Embryonic facial prominence (tissue), 1 donor: ENCODE measurements at regions not wholly inside any gene's neighbourhood (a gene's known extent, or its start where the extent isn't known, plus 50 kb on each side); places are given as distances from the start of the nearest gene placed in this dataset.

Experiments
- DNase-seq: peaks from one replicate; pipeline ENCODE4 v3.0.0-alpha.2; 2016; ENCODE audit errors: extremely low spot score

DNA sequence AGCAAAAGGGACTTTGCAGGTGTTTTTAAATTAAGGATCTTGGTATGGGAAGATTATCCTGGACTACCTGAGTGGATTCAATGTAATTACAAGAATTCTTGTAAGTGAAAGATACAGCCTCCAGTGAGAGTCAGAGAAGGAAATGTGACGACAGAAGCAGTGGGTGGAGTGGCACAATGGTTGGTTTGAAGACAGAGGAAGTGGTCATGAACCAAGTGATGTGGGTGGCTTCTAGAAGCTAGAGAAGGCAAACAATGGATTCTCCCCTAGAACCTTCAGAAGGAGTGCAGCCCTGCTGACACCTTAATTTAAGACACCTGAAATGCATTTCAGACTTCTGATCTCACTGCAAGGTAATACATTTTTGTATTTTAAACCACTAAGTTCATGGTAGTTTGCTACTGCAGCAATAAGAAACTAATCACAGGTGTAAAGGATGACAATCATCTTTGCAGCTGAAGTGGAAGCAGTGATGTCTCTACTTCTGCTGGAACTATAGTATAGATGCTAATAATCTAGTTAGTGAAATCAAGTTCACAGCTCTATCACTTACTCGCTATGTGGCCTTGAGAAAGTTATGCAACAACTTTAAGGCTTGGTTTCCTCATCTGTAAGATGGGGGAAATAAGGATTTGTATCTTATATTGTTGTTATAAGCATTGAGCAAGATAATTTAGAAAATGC, 403.4 kb upstream of the SUCLG2 start:
- DNase-seq = no peak

DNA sequence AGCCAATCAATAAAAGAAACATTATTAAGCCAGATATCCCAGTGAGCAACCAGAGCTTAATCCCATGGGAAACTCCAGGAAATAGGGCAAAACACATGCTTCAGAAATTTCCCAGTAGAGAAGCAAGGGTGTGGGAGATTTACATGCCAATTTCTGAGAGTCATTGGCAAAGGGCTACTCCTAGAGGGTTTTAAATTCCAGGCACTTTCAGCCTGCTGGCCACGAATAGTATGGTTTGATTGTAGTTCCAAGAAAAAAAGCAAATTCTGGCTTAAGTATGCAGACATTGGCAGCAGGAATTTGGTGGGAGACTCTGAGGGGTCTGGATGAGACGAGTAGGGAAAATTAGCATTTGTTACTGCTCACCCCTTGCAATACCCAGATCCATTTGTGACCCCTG, 402.1 kb upstream of the SUCLG2 start:
- no peak for DNase-seq

DNA sequence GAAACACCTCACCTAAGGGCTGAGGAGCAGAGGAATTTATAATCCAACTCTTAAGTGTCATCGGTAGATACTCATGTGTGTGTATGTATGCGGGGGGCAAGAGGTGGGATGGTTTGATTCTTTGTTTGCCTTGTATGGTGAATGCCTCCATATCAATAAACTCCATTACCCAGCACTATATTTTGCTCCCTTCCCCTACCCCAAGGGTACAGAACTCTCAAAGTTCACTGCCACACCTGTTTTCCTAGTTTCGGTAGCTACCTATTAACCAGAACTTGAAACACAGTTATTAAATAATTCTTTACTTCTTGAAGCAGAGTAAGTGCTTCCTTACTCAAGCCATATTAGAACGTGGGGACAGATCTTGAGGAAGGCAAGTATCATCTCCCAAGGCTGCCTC, 400.8 kb upstream of the SUCLG2 start:
- no peak for DNase-seq

DNA sequence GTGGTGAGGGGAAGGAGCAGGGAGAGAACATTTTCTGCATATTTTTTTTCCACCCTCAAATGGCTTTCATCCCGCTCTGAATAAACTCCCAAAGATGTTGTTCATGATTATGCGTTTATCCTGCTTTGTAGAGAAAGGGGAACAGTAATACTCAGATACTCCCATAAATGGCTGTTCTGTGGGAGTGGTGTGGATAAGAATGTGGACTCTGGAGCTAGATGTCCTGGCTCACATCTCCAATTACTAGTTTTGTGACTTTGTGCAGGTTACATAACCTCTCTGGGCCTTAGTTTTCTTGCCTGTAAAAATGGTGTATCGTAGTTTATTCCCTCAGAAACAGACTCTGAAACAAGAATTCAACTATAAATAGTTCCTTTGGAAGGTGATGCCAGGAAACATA, 395.4 kb upstream of the SUCLG2 start:
- DNase-seq = no peak

DNA sequence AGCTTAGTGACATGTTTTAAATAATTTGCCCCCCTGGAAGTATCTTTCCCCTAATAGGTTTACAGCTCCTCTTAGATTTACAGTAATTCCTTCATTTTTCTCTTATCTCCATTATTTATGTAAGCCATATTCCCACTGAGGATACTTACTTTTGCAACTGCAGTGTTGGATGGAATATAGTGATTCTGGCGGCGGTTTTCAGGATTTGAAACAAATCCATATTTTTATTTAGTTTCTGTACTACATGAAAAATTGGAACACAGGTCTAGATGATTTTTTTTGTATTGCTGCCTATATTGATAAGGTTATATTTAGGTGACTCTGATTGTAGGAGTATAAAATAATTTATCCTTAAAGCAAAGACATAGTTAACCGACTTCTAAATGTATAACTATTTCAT, 391.6 kb upstream of the SUCLG2 start:
- no peak for DNase-seq

DNA sequence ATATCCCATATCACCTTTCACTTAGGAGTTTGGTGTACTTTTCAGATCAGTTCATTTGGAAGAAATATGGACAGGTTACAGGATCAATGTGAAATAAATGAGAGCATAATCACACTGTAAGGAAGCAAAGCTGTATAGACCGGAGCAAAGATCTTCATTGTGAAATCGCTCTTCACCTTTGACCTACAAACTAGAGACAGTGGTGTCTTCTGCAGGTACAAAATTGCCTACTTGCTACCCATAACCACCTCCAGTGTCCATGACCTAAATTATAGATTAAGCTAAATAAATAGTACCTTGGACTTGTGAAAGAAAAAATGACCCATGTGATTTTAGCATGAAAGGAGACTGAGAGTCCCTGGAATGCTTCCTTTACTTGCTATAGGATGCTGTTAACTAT, 379.5 kb upstream of the SUCLG2 start:
- no peak for DNase-seq

DNA sequence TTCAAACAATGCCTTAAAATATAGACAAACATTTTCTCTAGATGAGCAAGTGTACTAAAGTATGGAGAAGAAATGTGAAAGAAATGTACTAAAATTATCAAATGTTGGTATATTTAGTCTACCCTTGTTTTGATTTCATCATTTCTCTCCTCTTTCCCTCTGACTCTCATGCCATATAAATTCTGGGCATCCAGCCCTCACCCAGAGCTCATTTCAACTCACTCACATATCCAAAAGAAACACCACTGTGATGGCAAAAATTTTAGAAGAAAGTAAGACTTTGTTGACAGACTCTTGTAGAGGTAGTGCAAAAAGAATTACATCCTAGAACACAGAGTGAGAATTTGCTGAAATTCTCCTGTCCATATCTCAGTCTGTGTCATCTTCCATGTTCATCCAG, 377.8 kb upstream of the SUCLG2 start:
- no peak for DNase-seq

DNA sequence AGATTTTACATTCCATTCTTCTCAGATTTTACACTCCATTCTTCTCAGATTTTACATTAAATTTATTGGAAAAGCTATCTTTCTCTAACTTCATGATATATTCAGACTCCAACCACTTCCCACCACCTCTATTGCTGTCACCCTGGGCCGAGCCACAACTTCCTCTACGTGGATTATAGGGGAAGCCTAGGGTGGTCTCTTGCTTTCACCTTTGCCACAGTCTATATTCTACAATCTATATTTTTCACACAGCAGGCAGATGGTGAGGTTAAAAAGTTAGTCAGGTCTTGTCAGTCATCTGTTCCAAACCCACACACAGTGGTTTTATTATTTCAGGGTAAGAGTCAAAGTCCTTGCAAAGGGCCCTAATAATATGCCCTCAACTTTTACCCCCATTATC, 370.8 kb upstream of the SUCLG2 start:
- DNase-seq = no peak

DNA sequence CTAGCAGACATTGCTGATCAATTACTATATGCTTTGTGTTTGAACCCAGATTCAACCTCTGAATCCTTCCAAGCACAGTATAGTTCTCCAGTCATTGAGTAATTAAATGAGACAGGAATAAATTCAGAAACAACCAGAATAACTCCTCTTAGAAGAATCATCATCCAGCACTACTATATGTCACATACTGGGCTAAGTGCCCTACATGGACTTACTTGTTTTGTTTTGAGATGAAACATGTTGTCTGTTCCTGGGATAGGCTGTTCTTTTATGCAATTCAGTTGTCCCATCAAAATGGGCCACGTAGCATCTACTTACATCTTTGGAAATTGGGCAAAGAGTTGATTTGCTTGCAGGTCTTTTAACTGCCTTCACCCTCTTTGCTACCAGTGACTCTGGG, 365.5 kb upstream of the SUCLG2 start:
- no peak for DNase-seq

DNA sequence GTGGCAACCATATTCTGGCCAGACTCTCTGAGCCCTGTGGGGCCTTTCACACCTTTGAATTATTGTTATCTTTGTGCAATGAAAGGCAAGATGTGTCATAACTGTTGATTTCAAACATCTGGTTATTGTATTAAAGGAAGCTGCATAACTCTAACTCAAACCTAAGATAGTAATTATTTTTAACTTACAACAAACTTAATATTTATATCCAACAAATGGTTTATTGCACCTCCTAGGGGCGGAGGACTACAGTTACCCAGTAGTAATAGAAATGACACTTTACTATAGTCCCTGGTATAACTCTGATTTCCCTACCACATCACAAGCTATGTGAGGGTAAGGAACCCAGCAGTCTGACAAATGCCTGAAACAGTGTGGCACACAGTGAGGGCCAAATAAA, 363.9 kb upstream of the SUCLG2 start:
- DNase-seq = no peak

DNA sequence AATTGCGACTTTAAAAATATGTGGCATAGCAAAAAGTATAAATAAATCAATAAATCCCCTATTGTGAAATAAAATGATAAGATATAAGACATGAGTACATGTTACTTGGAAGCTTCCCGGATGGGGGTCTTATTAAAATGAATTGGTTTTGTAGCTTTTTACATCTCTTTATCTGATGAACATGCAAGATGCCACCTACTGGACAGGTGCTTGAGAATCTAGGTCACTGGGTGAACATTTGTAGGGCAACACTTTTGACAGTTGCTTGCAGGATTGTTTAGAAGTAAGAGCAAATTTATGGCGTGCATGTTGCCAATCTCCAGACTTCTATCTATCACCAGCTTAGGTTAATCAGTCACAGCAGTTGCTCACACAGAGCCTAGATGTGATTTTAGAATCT, 362.7 kb upstream of the SUCLG2 start:
- no peak for DNase-seq

DNA sequence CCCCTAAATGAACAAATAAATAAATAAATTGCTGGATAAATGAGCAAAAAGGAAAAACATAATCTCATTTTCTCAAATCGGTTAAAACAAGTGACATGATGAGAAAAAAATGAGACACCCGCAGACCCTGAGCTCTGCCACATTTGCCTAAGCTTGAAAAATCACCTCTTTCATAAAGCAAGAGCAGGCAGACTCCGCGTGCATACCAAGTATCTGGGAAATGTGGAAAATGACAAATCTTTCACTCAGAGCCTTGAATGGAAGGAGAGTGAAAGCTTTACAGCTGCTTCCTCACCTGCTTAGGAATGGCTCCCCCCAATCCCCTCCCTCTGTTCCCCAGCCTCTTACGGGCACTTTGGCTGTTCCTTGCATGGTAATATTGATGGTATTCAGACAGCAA, 355.5 kb upstream of the SUCLG2 start:
- no peak for DNase-seq

DNA sequence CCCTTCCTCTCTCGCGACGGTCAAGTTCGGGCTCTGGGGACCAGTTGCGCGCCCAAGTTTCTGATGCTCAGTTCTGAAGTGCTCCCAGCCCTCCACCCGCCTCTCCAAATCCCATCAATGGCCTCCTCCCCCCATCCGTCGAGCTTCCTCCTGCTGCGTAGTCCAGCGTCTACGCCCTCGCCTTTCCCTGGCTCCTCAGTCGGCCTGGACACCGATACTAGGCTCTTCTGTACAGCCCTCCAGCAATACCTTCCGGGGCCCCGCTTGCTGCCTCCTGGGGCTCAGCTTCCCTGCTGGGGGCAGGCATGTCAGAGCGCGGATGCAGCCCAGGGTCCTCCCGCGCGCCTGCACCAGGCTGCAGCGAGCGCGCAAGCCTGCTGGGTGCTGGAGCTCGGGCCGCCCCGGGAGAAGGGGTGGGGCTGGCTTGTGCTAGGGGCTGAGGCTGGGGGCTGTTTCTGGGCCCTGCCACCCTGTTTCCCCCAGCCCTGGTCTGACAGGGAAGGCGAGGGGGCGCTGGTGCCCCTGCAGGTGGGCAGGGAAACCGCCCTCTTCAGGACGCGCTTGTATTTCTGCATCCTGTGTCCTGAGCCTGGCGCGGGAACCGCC, 353.3 kb upstream of the SUCLG2 start:
- DNase-seq = no peak

DNA sequence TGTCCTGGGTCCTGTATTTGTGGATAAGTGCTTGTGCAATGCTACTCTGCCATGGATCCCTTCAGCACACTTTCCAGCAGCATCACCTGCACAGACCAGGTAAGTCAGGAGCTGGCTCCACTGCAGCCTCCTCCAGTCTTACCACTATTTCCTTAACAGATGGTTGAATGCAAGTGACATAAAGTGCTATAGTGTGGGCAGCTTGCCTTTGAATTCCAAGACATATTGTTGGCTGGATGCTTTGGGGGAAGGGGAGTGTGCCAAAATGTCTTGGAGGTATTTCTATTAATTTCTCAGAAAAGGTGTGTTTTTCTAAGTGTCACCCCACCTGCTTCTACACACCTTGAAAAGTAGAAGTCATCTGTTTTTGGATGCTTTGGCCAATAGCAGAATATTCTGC, 352.2 kb upstream of the SUCLG2 start:
- no peak for DNase-seq

DNA sequence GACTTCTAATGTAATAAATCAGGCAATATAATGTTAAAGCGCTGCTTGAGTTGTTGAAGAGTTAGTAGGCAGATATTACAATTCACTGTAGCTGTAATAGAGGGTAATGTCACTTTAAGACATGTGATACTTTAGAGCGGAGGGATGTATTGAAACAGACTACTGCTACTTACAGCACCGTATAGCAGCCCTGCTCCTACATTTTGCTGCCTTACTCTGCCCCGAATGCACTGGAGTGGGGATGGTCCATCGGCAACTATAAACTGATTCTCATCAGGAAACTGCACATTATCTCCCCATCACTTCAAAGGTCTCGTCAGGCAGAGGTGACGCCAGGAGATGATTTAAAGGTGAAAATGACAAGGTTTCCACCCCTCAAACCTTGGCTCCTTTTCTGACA, 349.7 kb upstream of the SUCLG2 start:
- no peak for DNase-seq

DNA sequence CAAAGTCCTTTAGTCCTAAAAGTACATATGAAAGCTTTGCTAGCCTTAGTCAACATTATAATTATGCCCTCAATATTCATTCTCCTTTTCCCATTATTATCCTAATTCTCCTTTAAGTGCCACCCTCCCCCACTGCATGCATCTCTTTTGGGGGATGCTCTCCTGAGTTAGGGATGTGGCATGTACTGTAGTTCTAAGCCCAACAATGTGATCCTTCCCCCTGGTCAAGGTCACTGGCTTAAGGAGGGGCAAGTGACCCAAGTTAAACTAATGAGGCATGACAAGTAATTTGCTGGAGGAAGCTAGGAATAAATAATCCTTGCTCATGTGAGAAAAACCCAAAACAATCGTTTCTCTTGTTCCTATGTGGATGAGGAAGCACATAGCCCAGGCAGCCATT, 343.9 kb upstream of the SUCLG2 start:
- no peak for DNase-seq

DNA sequence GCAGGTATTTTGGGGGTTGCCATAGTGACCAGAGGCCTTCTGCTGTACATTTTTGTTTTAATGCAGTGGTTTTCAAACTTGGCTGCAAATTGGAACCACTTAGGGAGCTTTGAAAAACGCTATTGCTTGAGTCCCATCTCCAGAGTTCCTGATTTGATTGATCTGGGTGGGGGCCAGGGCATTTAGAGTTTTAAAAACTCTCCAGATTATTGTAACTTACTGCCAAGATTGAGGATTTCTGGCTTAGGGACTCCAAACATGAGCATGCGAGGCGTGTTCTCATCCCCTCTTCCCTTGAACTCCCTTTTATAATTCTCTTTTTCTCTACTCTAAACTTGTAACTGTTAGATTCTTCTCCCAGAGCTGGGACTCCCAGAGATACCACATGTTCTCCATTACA, 340.8 kb upstream of the SUCLG2 start:
- DNase-seq = no peak

DNA sequence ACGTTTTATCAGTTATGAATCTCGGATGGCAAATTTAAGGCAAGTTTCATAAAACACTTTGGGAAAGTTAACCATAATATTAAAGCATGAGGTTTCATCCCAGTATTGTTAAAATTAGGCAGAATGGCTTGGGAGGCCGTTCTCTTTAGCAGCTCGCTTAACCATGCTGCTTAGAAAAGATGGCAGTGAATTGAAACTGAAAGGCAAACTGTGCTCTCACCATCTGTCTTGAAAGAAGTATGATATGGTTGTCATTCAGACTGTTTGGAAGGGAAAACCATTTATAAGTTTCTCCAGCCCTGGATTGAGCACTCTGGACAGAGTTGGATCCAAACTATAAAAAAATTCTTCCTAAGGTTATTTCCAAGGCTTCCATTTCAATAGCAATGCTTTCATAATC, 332.3 kb upstream of the SUCLG2 start:
- no peak for DNase-seq

DNA sequence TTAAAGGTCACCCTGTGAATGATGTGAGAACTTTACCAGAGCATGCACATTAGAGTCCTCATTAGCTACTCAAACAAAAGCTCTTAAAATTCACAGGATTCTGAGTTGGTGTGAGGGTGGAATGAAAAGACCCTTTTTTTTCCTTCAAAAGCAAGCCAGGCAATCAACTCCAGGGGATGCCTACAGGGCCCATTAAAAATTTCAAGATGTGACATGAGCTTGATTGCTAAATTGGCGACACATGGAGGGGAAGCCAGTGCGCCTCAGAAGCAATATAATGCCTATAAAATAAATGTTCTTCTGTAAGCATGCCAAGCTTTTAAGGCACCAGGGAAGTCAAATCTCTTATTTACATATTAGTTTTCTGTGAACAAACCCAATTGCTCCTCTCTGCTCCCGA, 328.8 kb upstream of the SUCLG2 start:
- no peak for DNase-seq

DNA sequence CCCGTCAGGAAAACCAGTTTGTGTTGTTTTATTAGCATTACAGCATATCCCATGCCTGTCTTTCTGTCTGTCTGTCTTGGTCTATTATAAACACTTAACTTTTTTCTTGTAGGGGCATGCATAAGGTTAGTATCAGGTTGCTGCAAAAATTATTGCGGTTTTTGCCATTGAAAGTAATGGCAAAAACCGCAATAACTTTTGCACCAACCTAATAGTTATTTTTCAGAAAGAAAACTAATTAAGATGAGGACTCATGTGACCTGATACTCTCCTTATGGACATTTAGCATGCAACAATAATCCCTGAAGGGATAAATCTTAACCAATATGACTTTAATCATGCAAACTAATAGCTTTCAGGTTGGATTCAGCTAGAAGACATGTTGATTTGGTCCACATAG, 326.7 kb upstream of the SUCLG2 start:
- DNase-seq = no peak

DNA sequence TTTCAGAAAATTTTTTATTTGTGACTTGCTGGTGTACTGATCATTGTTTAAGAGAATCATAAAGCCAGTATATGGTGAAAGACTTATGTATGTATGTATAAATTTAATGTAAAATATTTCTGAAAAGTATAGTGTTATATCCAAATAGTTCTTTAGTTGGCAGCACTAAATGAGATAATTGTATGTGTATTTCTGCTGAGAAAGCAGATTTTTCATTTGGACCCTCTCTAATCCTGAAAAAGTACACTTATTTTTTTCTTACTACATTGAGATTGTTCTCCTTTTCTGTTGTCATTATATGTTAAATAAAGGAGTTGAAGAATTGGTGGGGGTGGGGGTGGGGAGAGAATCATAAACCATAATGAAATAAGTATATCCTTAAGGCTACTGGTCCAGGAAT, 324.9 kb upstream of the SUCLG2 start:
- DNase-seq = no peak

DNA sequence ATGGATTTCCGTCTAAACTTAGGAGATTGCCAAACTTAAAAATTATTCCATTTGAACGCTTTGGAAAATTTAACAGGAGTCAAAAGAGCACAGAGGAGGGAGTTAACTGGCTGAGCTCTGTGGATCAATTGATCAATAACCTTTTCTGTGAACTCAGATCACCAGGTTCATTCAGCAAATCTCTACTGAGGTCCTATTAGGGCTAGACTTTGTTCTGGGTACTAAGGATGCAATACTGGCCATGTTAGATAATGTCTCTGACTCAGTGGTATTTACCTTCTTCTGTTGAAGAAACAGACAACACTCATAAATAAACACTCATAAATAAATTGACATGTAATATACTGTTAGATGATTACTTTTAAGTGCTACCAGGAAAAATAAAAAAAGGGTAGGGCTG, 323.4 kb upstream of the SUCLG2 start:
- DNase-seq = no peak

DNA sequence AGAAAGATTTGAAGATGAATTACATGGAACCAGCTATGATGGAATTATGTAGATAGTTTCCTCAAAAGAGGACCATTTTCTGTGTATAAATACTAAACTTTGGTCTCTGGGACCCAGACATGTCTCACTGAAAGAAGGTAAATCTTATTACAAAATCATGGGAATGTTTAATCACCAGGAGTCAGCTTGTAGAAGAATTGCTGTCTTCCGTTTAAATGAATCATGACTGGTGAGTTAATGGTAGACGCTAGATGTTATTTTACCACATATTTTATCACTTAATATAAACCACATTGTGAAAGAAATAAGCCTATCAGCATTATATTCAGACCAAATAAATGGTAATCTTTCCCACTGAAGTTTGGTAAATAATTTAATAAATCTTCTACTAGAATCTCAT, 322.3 kb upstream of the SUCLG2 start:
- no peak for DNase-seq

DNA sequence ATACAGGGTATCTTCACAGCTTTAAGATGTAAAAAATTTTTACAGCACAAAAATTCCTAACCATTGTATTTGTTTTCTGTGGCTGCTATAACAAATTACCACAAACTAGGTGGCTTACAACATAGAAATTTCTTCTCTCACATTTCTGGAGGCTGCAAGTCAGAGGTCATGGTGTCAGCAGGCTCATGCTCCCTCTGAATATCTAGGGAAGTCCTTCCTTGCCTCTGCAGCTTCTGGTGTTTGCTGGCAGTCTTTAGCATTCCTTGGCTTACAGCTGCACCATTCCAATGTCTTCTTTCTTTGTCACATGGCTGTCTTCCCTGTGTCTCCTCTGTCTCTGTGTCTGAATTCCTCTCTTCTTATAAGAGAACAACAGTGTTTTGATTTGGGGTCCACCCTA, 310.2 kb upstream of the SUCLG2 start:
- no peak for DNase-seq
